GM12892 (cell line): ENCODE measurements at regions not wholly inside any gene's neighbourhood (a gene's known extent, or its start where the extent isn't known, plus 50 kb on each side); places are given as distances from the start of the nearest gene placed in this dataset.

Source experiments
- DNase-seq: peaks from one replicate; pipeline ENCODE4 v3.0.0; 2011; ENCODE audit not compliant: insufficient read length
- FAIRE-seq: peaks from 2 replicates; lab custom pipeline; 2011; peaks lifted over from hg19 to GRCh38; lab: Jason Lieb, UNC
- POLR2A ChIP-seq: IDR thresholded peaks from 2 replicates; pipeline ENCODE4 v1.6.1; 2011; ENCODE audit warnings: low read depth, low read length, control low read depth
- POLR2AphosphoS5 ChIP-seq: IDR thresholded peaks from 2 replicates; pipeline ENCODE4 v1.6.1; 2011; ENCODE audit warnings: low read depth, low read length, control low read depth
- TAF1 ChIP-seq: IDR thresholded peaks from 2 replicates; pipeline ENCODE4 v1.6.1; 2011; ENCODE audit warnings: low read depth, mild to moderate bottlenecking, control low read depth, low read length, borderline replicate concordance

- DNase-seq (no peak), FAIRE-seq (no peak)
- TF ChIP-seq POLR2AphosphoS5, result no peak
- TF ChIP-seq POLR2A, result no peak
- no peak for TF ChIP-seq TAF1
Observed at GRCh38 chr5:161235569-161235968, 311.0 kb downstream of the GABRB2 start.

GRCh38 chr5:161233553-161233952 lies 313.0 kb downstream of the GABRB2 start:
- no peak for FAIRE-seq

GRCh38 chr5:161230221-161230620 lies 316.3 kb downstream of the GABRB2 start:
- FAIRE-seq, result no peak
- TF ChIP-seq TAF1, result no peak

More at GRCh38 chr5:161233553-161233952, 313.0 kb downstream of the GABRB2 start:
- no peak for TF ChIP-seq POLR2AphosphoS5
- no peak for TF ChIP-seq POLR2A
- TF ChIP-seq TAF1, result no peak
- DNase-seq, result no peak

GRCh38 chr5:161219816-161220215 lies 326.7 kb downstream of the GABRB2 start:
- no peak for FAIRE-seq
- TF ChIP-seq POLR2AphosphoS5, result no peak
- TF ChIP-seq TAF1, result no peak
- TF ChIP-seq POLR2A, result no peak

More at GRCh38 chr5:161230221-161230620, 316.3 kb downstream of the GABRB2 start:
- no peak for DNase-seq

GRCh38 chr5:161216877-161217276 lies 329.6 kb downstream of the GABRB2 start:
- TF ChIP-seq POLR2A (no peak), TAF1 (no peak), POLR2AphosphoS5 (no peak)
- FAIRE-seq (no peak), DNase-seq (no peak)

More at GRCh38 chr5:161219816-161220215, 326.7 kb downstream of the GABRB2 start:
- DNase-seq, result no peak

GRCh38 chr5:161212123-161212712 lies 334.3 kb downstream of the GABRB2 start:
- FAIRE-seq (no peak), DNase-seq (no peak)
- TF ChIP-seq POLR2A (no peak), POLR2AphosphoS5 (no peak), TAF1 (no peak)

GRCh38 chr5:161201558-161201957 lies 345.0 kb downstream of the GABRB2 start:
- FAIRE-seq (no peak), DNase-seq (no peak)
- TF ChIP-seq TAF1 (no peak), POLR2A (no peak), POLR2AphosphoS5 (no peak)

- DNase-seq (no peak), FAIRE-seq (no peak)
Observed at GRCh38 chr5:161190778-161191177, 338.8 kb upstream of the ATP10B start.

GRCh38 chr5:161190086-161190485 lies 338.1 kb upstream of the ATP10B start:
- TF ChIP-seq TAF1 (no peak), POLR2AphosphoS5 (no peak), POLR2A (no peak)
- FAIRE-seq, result no peak

More at GRCh38 chr5:161190778-161191177, 338.8 kb upstream of the ATP10B start:
- no peak for TF ChIP-seq POLR2AphosphoS5
- no peak for TF ChIP-seq POLR2A
- TF ChIP-seq TAF1, result no peak

GRCh38 chr5:161189452-161189851 lies 337.4 kb upstream of the ATP10B start:
- no peak for DNase-seq
- FAIRE-seq, result no peak
- TF ChIP-seq POLR2AphosphoS5 (no peak), TAF1 (no peak), POLR2A (no peak)

More at GRCh38 chr5:161190086-161190485, 338.1 kb upstream of the ATP10B start:
- DNase-seq, result no peak

- TF ChIP-seq TAF1 (no peak), POLR2A (no peak), POLR2AphosphoS5 (no peak)
- DNase-seq (no peak), FAIRE-seq (no peak)
Observed at GRCh38 chr5:161183559-161183958, 331.5 kb upstream of the ATP10B start.

GRCh38 chr5:161176221-161176620 lies 324.2 kb upstream of the ATP10B start:
- peak; percentile 75 for FAIRE-seq
- no peak for TF ChIP-seq POLR2AphosphoS5
- no peak for TF ChIP-seq TAF1
- no peak for TF ChIP-seq POLR2A
- DNase-seq, result no peak
